Activated B cell treated with CpG ODN at 0.5 μM for 24 hours (primary cell): ENCODE measurements at regions not wholly inside any gene's neighbourhood (a gene's known extent, or its start where the extent isn't known, plus 50 kb on each side); places are given as distances from the start of the nearest gene placed in this dataset.
A peak's percentile ranks its signal among the peaks of the same experiment; 100 is the strongest.

Source experiments
- ATAC-seq: fragments of 200-7000 bp; cut with Tn5 transposase; one replicate; pipeline ENCODE4 v1.10.0; 2021; ENCODE audit warnings: low read depth, mild to moderate bottlenecking, moderate library complexity
- CTCF ChIA-PET: fragments of 350-600 bp; sonication (Branson Sonifier 250); formaldehyde crosslinking; loops from one replicate; lab custom pipeline; 2021; ENCODE audit warnings: antibody characterized with exemption; lab: Charles Lee
- POLR2A ChIA-PET: fragments of 350-600 bp; sonication (Branson Sonifier 250); formaldehyde crosslinking; loops from one replicate; lab custom pipeline; 2021; ENCODE audit warnings: antibody characterized with exemption; lab: Charles Lee
- DNase-seq: peaks from one replicate; pipeline ENCODE4 v3.0.0; 2022
- H3K27ac Mint-ChIP-seq: one replicate; pipeline ENCODE4 v1.8.0; 2020; ENCODE audit warnings: mixed read lengths
- H3K27me3 Mint-ChIP-seq: one replicate; pipeline ENCODE4 v1.8.0; 2021; ENCODE audit warnings: mixed read lengths
- H3K36me3 Mint-ChIP-seq: one replicate; pipeline ENCODE4 v1.8.0; 2021; ENCODE audit warnings: low read depth, mixed read lengths
- H3K4me1 Mint-ChIP-seq: one replicate; pipeline ENCODE4 v1.8.0; 2021; ENCODE audit warnings: mixed read lengths
- H3K4me3 Mint-ChIP-seq: one replicate; pipeline ENCODE4 v1.8.0; 2020; ENCODE audit warnings: mild to moderate bottlenecking, mixed read lengths
- H3K9me3 Mint-ChIP-seq: one replicate; pipeline ENCODE4 v1.8.0; 2020; ENCODE audit warnings: mixed read lengths
- intact Hi-C: fragments of 100-400 bp; cut with micrococcal nuclease; formaldehyde crosslinking; loops from one replicate; pipeline ENCODE4 v1.15.1; 2024
- TF ChIP-seq, protein P1 (sequence below): fragments of 200-600 bp; IDR thresholded peaks from one replicate; pipeline ENCODE4 v1.8.0; 2022; ENCODE audit warnings: antibody characterized with exemption, mild to moderate bottlenecking

- H3K27ac Mint-ChIP-seq, result no peak overlapping the region
- intact Hi-C loops, result loop anchor here (5.0 kb wide), 1 partner anchor 505 kb away; no protein-coding TSS in a partner anchor
- H3K4me1 Mint-ChIP-seq, result peaks cover 52% of the 10 kb centered on the region
- no peak for ATAC-seq
- no peaks in the 10 kb centered on the region for H3K9me3 Mint-ChIP-seq
- POLR2A ChIA-PET, result interaction anchor here (0.5 to 3.4 kb wide), 3 partner anchors 11 to 306 kb away, joined by 3 to 13 read pairs (median 3); no protein-coding TSS in a partner anchor
- TF ChIP-seq, protein P1, sequence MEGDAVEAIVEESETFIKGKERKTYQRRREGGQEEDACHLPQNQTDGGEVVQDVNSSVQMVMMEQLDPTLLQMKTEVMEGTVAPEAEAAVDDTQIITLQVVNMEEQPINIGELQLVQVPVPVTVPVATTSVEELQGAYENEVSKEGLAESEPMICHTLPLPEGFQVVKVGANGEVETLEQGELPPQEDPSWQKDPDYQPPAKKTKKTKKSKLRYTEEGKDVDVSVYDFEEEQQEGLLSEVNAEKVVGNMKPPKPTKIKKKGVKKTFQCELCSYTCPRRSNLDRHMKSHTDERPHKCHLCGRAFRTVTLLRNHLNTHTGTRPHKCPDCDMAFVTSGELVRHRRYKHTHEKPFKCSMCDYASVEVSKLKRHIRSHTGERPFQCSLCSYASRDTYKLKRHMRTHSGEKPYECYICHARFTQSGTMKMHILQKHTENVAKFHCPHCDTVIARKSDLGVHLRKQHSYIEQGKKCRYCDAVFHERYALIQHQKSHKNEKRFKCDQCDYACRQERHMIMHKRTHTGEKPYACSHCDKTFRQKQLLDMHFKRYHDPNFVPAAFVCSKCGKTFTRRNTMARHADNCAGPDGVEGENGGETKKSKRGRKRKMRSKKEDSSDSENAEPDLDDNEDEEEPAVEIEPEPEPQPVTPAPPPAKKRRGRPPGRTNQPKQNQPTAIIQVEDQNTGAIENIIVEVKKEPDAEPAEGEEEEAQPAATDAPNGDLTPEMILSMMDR, result no peak
- H3K27me3 Mint-ChIP-seq, result no peaks in the 10 kb centered on the region
- CTCF ChIA-PET, result interaction anchor here (2.0 to 2.8 kb wide), 2 partner anchors 17 to 326 kb away, joined by 4 to 13 read pairs; no protein-coding TSS in a partner anchor
- no peak for DNase-seq
- no peak overlapping the region for H3K4me3 Mint-ChIP-seq
- no peaks in the 10 kb centered on the region for H3K36me3 Mint-ChIP-seq
Measured at GRCh38 chr3:177377166-177377565, 179.9 kb upstream of the TBL1XR1 start.

GRCh38 chr3:177378168-177378567 lies 180.9 kb upstream of the TBL1XR1 start:
- intact Hi-C loops, result loop anchor here (1.0 to 5.0 kb wide), 2 partner anchors 327 to 506 kb away; no protein-coding TSS in a partner anchor
- no peaks in the 10 kb centered on the region for H3K27me3 Mint-ChIP-seq
- peak overlapping the region; percentile 69 for H3K27ac Mint-ChIP-seq
- ATAC-seq (peak; percentile 63), DNase-seq (no peak)
- H3K36me3 Mint-ChIP-seq, result no peaks in the 10 kb centered on the region
- ChIA-PET CTCF (interaction anchor here (2.8 kb wide), 1 partner anchor 327 kb away, joined by 13 read pairs; no protein-coding TSS in a partner anchor), POLR2A (interaction anchor here (2.0 to 3.4 kb wide), 2 partner anchors 18 to 182 kb away, joined by 11 to 13 read pairs; no protein-coding TSS in a partner anchor)
- TF ChIP-seq, protein P1, result no peak
- H3K4me1 Mint-ChIP-seq, result peaks cover 55% of the 10 kb centered on the region
- no peaks in the 10 kb centered on the region for H3K9me3 Mint-ChIP-seq
- H3K4me3 Mint-ChIP-seq, result peak overlapping the region; percentile 46

GRCh38 chr3:177379045-177379444 lies 181.8 kb upstream of the TBL1XR1 start:
- Mint-ChIP-seq H3K9me3 (no peaks in the 10 kb centered on the region), H3K4me1 (peaks cover 50% of the 10 kb centered on the region), H3K27me3 (no peaks in the 10 kb centered on the region), H3K27ac (peak overlapping the region; percentile 66), H3K4me3 (peak overlapping the region; percentile 0), H3K36me3 (no peaks in the 10 kb centered on the region)
- DNase-seq, result no peak
- TF ChIP-seq, protein P1, result no peak
- intact Hi-C loops, result loop anchor here (5.0 kb wide), 1 partner anchor 507 kb away; no protein-coding TSS in a partner anchor
- peak; percentile 49 for ATAC-seq
- POLR2A ChIA-PET, result interaction anchor here (2.0 to 3.4 kb wide), 2 partner anchors 19 to 183 kb away, joined by 11 to 13 read pairs; no protein-coding TSS in a partner anchor
- CTCF ChIA-PET, result interaction anchor here (1.0 to 2.8 kb wide), 2 partner anchors 17 to 328 kb away, joined by 4 to 13 read pairs; no protein-coding TSS in a partner anchor

- Mint-ChIP-seq H3K4me3 (no peak overlapping the region), H3K36me3 (no peaks in the 10 kb centered on the region), H3K27ac (no peak overlapping the region), H3K27me3 (no peaks in the 10 kb centered on the region), H3K9me3 (no peaks in the 10 kb centered on the region), H3K4me1 (peaks cover 37% of the 10 kb centered on the region)
- CTCF ChIA-PET, result no interaction called here
- intact Hi-C loops, result no loop called here
- DNase-seq (no peak), ATAC-seq (no peak)
- TF ChIP-seq, protein P1, result no peak
- POLR2A ChIA-PET, result no interaction called here
Measured at GRCh38 chr3:177381070-177381469, 183.8 kb upstream of the TBL1XR1 start.

DNA sequence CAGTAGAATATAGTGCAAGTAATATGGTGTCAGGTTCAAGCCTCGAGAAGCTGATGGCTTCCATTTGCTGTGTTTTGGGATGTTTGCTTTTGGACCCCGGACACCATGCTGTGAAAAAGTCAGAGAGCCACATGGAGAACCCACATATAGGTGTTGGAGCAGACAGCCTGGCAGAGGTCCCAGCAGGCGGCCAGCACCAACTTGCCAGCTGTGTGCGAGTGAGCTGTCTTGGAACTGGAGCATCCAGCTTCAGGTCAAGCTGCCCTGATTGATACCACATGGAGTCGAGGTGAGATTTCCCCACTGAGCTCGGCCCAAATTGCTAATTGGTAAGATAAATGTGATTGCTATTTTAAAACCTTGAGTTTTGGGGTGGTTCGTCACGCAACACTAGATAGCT lies 185.7 kb upstream of the TBL1XR1 start:
- Mint-ChIP-seq H3K4me1 (peaks cover 24% of the 10 kb centered on the region), H3K9me3 (peaks cover 2% of the 10 kb centered on the region)
- intact Hi-C loops, result no loop called here

More for the DNA sequence above, 185.7 kb upstream of the TBL1XR1 start:
- no peak for DNase-seq
- Mint-ChIP-seq H3K27ac (no peak overlapping the region), H3K4me3 (no peak overlapping the region), H3K36me3 (no peaks in the 10 kb centered on the region), H3K27me3 (no peaks in the 10 kb centered on the region)
- TF ChIP-seq, protein P1, result no peak
- ATAC-seq, result no peak
- ChIA-PET POLR2A (no interaction called here), CTCF (no interaction called here)
